ENCODE measurements at regions not wholly inside any gene's neighbourhood (a gene's known extent, or its start where the extent isn't known, plus 50 kb on each side); places are given as distances from the start of the nearest gene placed in this dataset.
A peak's percentile ranks its signal among the peaks of the same experiment; 100 is the strongest.
"Not testable (repeated sequence)": the region's sequence is repeated elsewhere in the genome, so short reads cannot be mapped to it uniquely, and the experiment has no call there.

DNA sequence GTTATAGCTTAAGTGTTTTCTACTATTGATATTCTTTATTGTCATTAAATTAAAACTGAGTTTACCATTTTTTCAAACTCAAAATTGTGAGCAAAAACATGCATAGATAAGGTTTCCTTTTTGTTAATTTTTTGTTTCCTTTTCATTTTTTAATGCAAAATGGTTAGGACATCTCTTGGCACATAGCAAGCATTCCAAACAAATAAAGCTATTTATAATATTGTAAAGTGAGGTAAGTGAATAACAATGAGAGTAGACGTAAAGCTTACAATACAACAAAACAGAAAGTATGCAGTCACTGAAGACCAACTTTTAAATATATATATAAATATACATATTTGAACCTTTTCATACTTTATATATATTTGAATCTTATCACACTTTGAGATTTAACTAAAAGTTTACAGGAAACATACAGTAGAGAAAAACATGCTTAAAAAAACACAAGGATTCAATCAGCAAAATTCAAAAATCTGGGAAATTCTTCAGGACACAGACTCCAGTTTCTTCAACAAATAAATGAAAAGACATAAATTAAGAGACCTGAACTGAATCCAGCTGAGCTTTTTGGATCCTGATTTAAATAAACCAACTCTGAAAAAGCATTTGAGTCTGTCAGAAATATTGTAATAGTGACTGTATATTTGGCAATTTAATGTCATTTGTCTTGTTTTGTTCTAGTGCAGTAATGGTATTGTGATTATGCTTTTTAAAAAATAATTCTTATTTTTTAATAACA lies 67.5 kb upstream of the SAMSN1 start:
- no peak overlapping the region for H3K4me3 ChIP-seq (ENCODE audit: low read depth, low read length)
- no peak for DNase-seq (ENCODE audit: low read depth)
- TF ChIP-seq, protein P1, sequence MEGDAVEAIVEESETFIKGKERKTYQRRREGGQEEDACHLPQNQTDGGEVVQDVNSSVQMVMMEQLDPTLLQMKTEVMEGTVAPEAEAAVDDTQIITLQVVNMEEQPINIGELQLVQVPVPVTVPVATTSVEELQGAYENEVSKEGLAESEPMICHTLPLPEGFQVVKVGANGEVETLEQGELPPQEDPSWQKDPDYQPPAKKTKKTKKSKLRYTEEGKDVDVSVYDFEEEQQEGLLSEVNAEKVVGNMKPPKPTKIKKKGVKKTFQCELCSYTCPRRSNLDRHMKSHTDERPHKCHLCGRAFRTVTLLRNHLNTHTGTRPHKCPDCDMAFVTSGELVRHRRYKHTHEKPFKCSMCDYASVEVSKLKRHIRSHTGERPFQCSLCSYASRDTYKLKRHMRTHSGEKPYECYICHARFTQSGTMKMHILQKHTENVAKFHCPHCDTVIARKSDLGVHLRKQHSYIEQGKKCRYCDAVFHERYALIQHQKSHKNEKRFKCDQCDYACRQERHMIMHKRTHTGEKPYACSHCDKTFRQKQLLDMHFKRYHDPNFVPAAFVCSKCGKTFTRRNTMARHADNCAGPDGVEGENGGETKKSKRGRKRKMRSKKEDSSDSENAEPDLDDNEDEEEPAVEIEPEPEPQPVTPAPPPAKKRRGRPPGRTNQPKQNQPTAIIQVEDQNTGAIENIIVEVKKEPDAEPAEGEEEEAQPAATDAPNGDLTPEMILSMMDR (IDR thresholded peaks at IDR 0.05; ENCODE audit: insufficient read depth, low read depth, low read length) = no peak

DNA sequence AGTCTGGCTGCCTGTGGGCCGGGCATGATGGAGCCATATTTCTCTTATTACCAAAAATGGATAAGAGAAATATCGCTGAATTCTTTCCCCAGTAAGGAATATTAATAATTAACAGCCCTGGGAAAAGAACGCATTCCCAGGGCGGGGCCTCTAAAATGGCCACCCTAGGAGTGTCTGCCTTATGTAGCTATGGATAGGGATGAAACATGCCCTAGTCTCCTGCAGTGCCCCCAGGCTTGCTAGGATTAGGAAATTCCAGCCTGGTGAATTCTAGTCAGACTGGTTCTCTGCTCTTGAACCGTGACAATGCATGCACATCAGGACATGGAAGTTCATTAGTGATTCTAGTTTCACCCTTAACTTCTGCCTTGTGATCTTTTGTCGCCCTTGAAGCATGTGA lies 64.0 kb upstream of the SAMSN1 start:
- not testable (repeated sequence) for H3K4me3 ChIP-seq (ENCODE audit: low read depth, low read length); DNase-seq (ENCODE audit: low read depth)

DNA sequence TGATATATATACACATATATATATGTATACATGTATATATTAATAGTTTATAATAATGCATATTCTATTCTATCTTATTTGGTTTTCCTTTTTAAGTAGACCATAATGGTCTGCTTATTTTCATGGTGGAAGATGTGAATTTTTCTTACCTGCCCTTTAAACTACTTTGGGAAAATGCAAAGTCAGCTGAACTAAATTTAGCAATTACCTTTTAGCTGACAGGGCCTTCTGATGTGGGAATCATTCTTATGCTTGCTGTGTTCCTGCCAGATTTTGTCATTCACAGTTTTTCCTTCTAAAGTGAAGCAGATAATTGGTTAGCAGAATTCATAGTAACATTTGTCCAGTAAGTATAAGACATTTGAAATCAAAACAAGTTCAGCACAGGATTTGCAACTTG lies 63.2 kb upstream of the SAMSN1 start:
- no peak for DNase-seq (ENCODE audit: low read depth)
- TF ChIP-seq, protein P1 (IDR thresholded peaks at IDR 0.05; ENCODE audit: insufficient read depth, low read depth, low read length) = no peak
- no peak overlapping the region for H3K4me3 ChIP-seq (ENCODE audit: low read depth, low read length)

DNA sequence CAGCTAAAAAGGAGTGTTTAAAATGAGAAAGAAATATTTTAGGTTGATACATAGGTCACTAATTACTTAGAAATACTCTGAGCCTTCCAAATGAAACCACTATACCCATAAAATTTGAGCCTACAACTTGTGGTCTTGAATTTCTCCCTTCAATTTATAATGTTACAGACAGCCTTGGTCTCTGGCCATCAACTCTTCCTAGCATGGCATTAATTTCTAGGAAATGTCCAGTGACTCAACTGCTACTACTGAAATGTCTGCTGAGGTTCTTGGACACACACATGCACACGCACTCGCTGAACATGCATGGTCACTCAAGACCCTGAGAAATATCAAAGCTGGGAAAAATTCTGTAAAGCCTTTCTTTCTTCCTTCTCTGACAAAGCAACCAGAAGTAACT lies 61.1 kb upstream of the SAMSN1 start:
- TF ChIP-seq, protein P1 (IDR thresholded peaks at IDR 0.05; ENCODE audit: insufficient read depth, low read depth, low read length) = no peak

DNA sequence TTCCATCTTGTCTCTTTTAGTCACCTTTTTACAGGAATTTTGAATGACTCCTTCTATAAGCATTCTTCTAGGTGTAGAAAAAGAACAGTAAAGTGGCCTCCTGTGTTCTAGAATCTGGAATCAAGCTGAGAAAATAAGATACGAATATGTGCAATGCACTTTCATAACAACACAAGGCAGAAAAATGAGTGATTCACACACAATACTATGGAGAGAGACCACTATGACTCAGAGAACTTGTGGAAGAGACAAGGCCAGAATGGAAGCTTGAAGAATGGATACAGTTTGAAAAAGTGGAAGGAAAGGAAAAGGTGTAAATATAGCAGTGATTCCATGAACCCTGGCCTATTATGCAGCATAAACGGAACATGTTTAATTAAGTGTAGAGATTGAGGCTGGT lies 57.1 kb upstream of the SAMSN1 start:
- TF ChIP-seq, protein P1 (IDR thresholded peaks at IDR 0.05; ENCODE audit: insufficient read depth, low read depth, low read length) = no peak
- peak; percentile 33 for DNase-seq (ENCODE audit: low read depth)
- H3K4me3 ChIP-seq (ENCODE audit: low read depth, low read length) = no peak overlapping the region

More for the DNA sequence above, 61.1 kb upstream of the SAMSN1 start:
- no peak for DNase-seq (ENCODE audit: low read depth)
- no peak overlapping the region for H3K4me3 ChIP-seq (ENCODE audit: low read depth, low read length)

DNA sequence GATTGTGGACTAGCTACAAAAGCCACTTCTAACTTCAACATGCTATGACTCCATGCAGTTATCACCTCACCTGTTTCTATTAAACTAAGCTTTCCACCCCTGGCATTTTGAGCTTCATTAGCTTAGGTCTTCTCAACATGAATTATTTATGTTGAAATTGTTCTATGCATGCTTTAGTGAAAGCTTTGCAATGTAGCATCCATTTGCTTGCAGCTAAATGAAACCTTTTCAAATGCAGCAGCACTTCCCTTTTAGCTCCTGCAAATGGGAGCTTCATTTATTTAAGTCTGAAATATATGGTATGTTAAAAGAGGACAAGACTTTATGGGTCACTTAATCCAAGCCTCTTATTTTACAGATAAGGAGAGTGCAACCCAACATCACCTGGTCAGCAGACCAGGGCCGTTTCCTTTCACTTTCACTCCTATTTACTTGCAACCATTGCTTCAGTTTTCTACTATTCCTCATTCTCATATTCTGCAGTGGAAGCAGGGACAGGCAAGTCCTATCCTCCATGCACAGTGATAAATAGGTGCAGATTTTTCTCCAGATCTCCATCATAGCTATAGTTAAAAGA lies 56.4 kb upstream of the SAMSN1 start:
- peak; percentile 11 for DNase-seq (ENCODE audit: low read depth)
- TF ChIP-seq, protein P1 (IDR thresholded peaks at IDR 0.05; ENCODE audit: insufficient read depth, low read depth, low read length) = no peak
- H3K4me3 ChIP-seq (ENCODE audit: low read depth, low read length) = no peak overlapping the region

DNA sequence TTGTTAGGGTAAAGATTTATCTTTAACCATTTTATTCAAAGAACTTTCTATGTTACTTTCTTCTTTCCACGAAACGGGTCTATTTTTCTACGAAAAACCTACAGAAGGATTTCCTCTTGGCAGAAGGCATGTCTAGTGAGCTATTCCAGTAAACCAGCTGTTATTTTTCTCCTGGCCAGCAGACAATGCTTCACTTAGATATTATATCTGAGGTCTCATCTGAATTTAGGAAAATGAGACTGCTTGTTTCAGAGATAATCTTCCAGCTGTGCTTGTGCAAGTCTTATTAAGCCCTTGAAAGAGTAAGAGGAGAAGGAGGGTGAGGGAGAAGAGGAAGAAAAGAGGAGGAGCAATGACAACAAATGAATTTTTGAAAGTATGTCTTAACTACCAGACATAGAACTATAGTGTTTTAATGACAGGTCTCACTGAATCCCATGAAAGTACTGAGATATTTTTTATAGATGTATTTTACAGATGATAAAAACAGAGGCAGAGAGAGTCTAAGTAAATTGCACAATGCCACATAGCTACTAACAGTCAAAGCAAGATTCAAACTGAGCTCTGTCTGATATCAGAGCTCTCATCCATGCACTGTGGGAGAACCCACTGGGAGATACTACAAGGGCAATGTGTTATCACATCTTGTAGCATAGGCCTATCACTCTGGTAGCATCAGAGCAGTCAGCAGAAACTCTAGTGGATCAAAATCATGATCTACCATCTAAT lies 54.6 kb upstream of the SAMSN1 start:
- no peak overlapping the region for H3K4me3 ChIP-seq (ENCODE audit: low read depth, low read length)
- no peak for DNase-seq (ENCODE audit: low read depth)
- TF ChIP-seq, protein P1 (IDR thresholded peaks at IDR 0.05; ENCODE audit: insufficient read depth, low read depth, low read length) = no peak
